Bronchial epithelial cell (primary cell): ENCODE measurements at regions not wholly inside any gene's neighbourhood (a gene's known extent, or its start where the extent isn't known, plus 50 kb on each side); places are given as distances from the start of the nearest gene placed in this dataset.

Experiments used
- DNase-seq: peaks from one replicate; pipeline ENCODE4 v3.0.0-alpha.2; 2010; ENCODE audit warnings: low read depth
- FAIRE-seq: peaks from 2 replicates; lab custom pipeline; 2011; peaks lifted over from hg19 to GRCh38; lab: Jason Lieb, UNC
- H3K27me3 ChIP-seq: 2 replicates; pipeline ENCODE4 v1.5.1; 2011; ENCODE audit warnings: low read length; ENCODE audit not compliant: control insufficient read depth, insufficient read depth
- H3K36me3 ChIP-seq: 2 replicates; pipeline ENCODE4 v1.5.1; 2011; ENCODE audit warnings: low read length; ENCODE audit not compliant: control insufficient read depth, insufficient read depth
- H3K4me3 ChIP-seq: 2 replicates; pipeline ENCODE4 v1.5.1; 2011; ENCODE audit warnings: mild to moderate bottlenecking, low read depth, low read length, control low read depth
- CTCF ChIP-seq: IDR thresholded peaks from 2 replicates; pipeline ENCODE4 v1.5.1; 2011; ENCODE audit warnings: mild to moderate bottlenecking, moderate library complexity, low read length, control low read depth, inconsistent platforms; ENCODE audit not compliant: insufficient read depth, severe bottlenecking

- Histone ChIP-seq H3K4me3 (no peak overlapping the region), H3K27me3 (no peaks in the 10 kb centered on the region), H3K36me3 (no peaks in the 10 kb centered on the region)
- FAIRE-seq, result no peak
- no peak for DNase-seq
- no peak for TF ChIP-seq CTCF
These were observed 100.5 kb upstream of the MEIS1 start for GRCh38 chr2:66334237-66335029.

GRCh38 chr2:66331176-66331575, 103.7 kb upstream of the MEIS1 start:
- Histone ChIP-seq H3K36me3 (no peaks in the 10 kb centered on the region), H3K4me3 (no peak overlapping the region), H3K27me3 (no peaks in the 10 kb centered on the region)
- no peak for TF ChIP-seq CTCF
- no peak for DNase-seq
- FAIRE-seq, result no peak

- TF ChIP-seq CTCF, result no peak
- Histone ChIP-seq H3K27me3 (no peaks in the 10 kb centered on the region), H3K36me3 (no peaks in the 10 kb centered on the region), H3K4me3 (no peak overlapping the region)
- DNase-seq, result no peak
- no peak for FAIRE-seq
These were observed 105.8 kb upstream of the MEIS1 start for GRCh38 chr2:66329081-66329605.

- Histone ChIP-seq H3K4me3 (no peak overlapping the region), H3K36me3 (no peaks in the 10 kb centered on the region), H3K27me3 (no peaks in the 10 kb centered on the region)
- no peak for TF ChIP-seq CTCF
- FAIRE-seq, result no peak
- DNase-seq, result no peak
These were observed 107.7 kb upstream of the MEIS1 start for GRCh38 chr2:66327066-66327740.

- FAIRE-seq (peak; percentile 7), DNase-seq (no peak)
- no peaks in the 10 kb centered on the region for H3K27me3 ChIP-seq
- no peaks in the 10 kb centered on the region for H3K36me3 ChIP-seq
- H3K4me3 ChIP-seq, result no peak overlapping the region
- TF ChIP-seq CTCF, result no peak
These were observed 109.9 kb upstream of the MEIS1 start for GRCh38 chr2:66324909-66325528.
